ENCODE measurements at regions not wholly inside any gene's neighbourhood (a gene's known extent, or its start where the extent isn't known, plus 50 kb on each side); places are given as distances from the start of the nearest gene placed in this dataset.

DNA sequence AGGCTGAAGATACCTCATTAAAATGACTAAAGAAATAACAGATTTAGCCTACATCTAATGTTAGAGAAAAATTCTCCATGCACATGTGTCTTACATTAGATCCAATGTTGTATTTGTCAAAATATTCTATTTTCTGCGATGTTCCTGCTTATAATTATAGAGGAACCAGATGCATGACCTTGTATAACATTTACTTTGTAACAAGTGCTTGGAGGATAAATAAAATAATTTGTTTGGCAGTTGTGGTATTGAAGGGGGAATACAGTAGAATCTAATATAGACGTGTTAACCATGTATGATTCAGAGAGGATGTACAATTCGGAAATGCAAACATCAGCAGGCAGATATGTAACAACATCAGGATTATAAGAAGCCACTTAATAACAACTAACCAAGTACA, 922.2 kb downstream of the TUSC7 start:
- no peak for DNase-seq
- Histone ChIP-seq H2BK5ac (ENCODE audit: low read depth, low read length, poor library complexity, severe bottlenecking) (no peak overlapping the region), H3K4me2 (ENCODE audit: low read length, poor library complexity, severe bottlenecking) (no peak overlapping the region), H3K9me3 (ENCODE audit: control insufficient read depth, low read length) (no peaks in the 10 kb centered on the region), H2BK120ac (ENCODE audit: low read depth, low read length) (no peak overlapping the region), H3K23ac (ENCODE audit: low read length in 2 of 2) (no peak overlapping the region), H3K27me3 (ENCODE audit: control insufficient read depth in 1 of 2, insufficient read depth in 1 of 2, low read length in 2 of 2) (no peaks in the 10 kb centered on the region), H3K27ac (ENCODE audit: low read length, poor library complexity, severe bottlenecking) (no peak overlapping the region), H2AK5ac (ENCODE audit: low read length, severe bottlenecking) (no peak overlapping the region), H4K91ac (ENCODE audit: low read length) (no peak overlapping the region), H2BK12ac (ENCODE audit: low read length in 2 of 2) (no peak overlapping the region), H3K18ac (ENCODE audit: low read depth in 1 of 2, low read length in 2 of 2) (no peak overlapping the region), H2AFZ (ENCODE audit: low read depth, low read length) (no peak overlapping the region), H3K4me1 (ENCODE audit: control insufficient read depth, insufficient read depth, low read depth, low read length) (peaks cover 2% of the 10 kb centered on the region), H3K4me3 (ENCODE audit: insufficient read depth in 1 of 2, low read depth in 1 of 2, low read length in 2 of 2) (no peak overlapping the region), H4K8ac (ENCODE audit: low read length) (no peak overlapping the region), H3K4ac (ENCODE audit: low read depth in 1 of 2, low read length in 2 of 2) (no peak overlapping the region), H3K79me1 (replicated peaks; ENCODE audit: low read length, poor library complexity, severe bottlenecking) (no peaks in the 10 kb centered on the region), H3K9ac (ENCODE audit: low read length) (no peak overlapping the region), H2BK15ac (ENCODE audit: low read depth, poor library complexity, severe bottlenecking) (no peak overlapping the region), H3K14ac (ENCODE audit: low read length in 2 of 2) (no peak overlapping the region), H3K36me3 (ENCODE audit: control insufficient read depth in 1 of 2, insufficient read depth in 2 of 2, low read depth in 1 of 2, low read length in 2 of 2) (no peaks in the 10 kb centered on the region)
- 87% methylated on average over 2 of the region's 3 CpGs for WGBS

DNA sequence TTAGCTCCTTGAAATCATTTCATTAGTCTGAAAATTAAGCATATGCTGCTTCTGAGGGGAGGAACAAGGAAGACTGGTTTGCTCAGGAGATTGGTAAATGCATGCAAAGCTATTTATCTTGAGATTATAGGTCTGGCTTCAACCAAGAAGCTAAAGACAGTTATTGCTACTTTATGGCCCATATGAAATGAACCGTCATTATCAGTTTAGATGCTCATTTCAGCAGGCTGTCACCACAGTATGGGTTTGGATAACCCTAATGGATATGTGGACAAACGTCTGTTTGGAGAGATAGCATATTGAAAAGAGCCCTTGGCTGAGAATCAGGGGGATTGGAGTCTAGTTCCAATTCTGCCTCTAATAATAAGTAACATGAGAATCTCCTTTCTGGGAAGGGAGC, 922.6 kb downstream of the TUSC7 start:
- Histone ChIP-seq H4K91ac (ENCODE audit: low read length) (no peak overlapping the region), H3K79me1 (replicated peaks; ENCODE audit: low read length, poor library complexity, severe bottlenecking) (no peaks in the 10 kb centered on the region), H3K27ac (ENCODE audit: low read length, poor library complexity, severe bottlenecking) (no peak overlapping the region), H3K4ac (ENCODE audit: low read depth in 1 of 2, low read length in 2 of 2) (no peak overlapping the region), H2BK12ac (ENCODE audit: low read length in 2 of 2) (no peak overlapping the region), H2BK5ac (ENCODE audit: low read depth, low read length, poor library complexity, severe bottlenecking) (no peak overlapping the region), H2AFZ (ENCODE audit: low read depth, low read length) (no peak overlapping the region), H3K4me1 (ENCODE audit: control insufficient read depth, insufficient read depth, low read depth, low read length) (peaks cover 2% of the 10 kb centered on the region), H3K27me3 (ENCODE audit: control insufficient read depth in 1 of 2, insufficient read depth in 1 of 2, low read length in 2 of 2) (no peaks in the 10 kb centered on the region), H3K36me3 (ENCODE audit: control insufficient read depth in 1 of 2, insufficient read depth in 2 of 2, low read depth in 1 of 2, low read length in 2 of 2) (no peaks in the 10 kb centered on the region), H3K14ac (ENCODE audit: low read length in 2 of 2) (no peak overlapping the region), H4K8ac (ENCODE audit: low read length) (no peak overlapping the region), H3K4me2 (ENCODE audit: low read length, poor library complexity, severe bottlenecking) (no peak overlapping the region), H2BK15ac (ENCODE audit: low read depth, poor library complexity, severe bottlenecking) (no peak overlapping the region), H2BK120ac (ENCODE audit: low read depth, low read length) (no peak overlapping the region), H3K4me3 (ENCODE audit: insufficient read depth in 1 of 2, low read depth in 1 of 2, low read length in 2 of 2) (no peak overlapping the region), H3K9me3 (ENCODE audit: control insufficient read depth, low read length) (no peaks in the 10 kb centered on the region), H3K9ac (ENCODE audit: low read length) (no peak overlapping the region), H3K18ac (ENCODE audit: low read depth in 1 of 2, low read length in 2 of 2) (no peak overlapping the region), H3K23ac (ENCODE audit: low read length in 2 of 2) (no peak overlapping the region), H2AK5ac (ENCODE audit: low read length, severe bottlenecking) (no peak overlapping the region)
- 59% methylated on average over 2 of the region's 2 CpGs for WGBS
- no peak for DNase-seq

DNA sequence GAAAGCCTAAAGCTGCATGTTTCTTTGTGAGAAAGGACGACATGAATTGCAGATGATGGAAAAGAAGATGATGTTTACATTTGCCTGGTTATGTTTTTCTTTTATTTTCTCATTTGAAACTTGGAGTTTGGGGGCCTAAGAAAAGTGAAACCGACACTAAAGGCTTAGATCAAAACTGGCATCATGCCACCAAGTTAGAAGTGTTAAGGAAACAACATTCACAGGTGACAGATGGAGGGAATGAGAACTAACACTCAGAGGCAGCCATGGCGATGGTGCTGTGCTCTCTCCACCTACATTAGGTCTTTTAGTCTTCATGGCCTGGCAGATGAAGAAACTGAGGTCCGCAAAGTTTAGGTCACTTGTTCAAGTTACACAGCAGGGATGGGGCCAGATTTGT, 923.6 kb downstream of the TUSC7 start:
- Histone ChIP-seq H2BK5ac (ENCODE audit: low read depth, low read length, poor library complexity, severe bottlenecking) (no peak overlapping the region), H2BK15ac (ENCODE audit: low read depth, poor library complexity, severe bottlenecking) (no peak overlapping the region), H2BK12ac (ENCODE audit: low read length in 2 of 2) (no peak overlapping the region), H3K27me3 (ENCODE audit: control insufficient read depth in 1 of 2, insufficient read depth in 1 of 2, low read length in 2 of 2) (no peaks in the 10 kb centered on the region), H2BK120ac (ENCODE audit: low read depth, low read length) (no peak overlapping the region), H3K4ac (ENCODE audit: low read depth in 1 of 2, low read length in 2 of 2) (no peak overlapping the region), H3K27ac (ENCODE audit: low read length, poor library complexity, severe bottlenecking) (no peak overlapping the region), H3K79me1 (replicated peaks; ENCODE audit: low read length, poor library complexity, severe bottlenecking) (no peaks in the 10 kb centered on the region), H3K4me3 (ENCODE audit: insufficient read depth in 1 of 2, low read depth in 1 of 2, low read length in 2 of 2) (no peak overlapping the region), H2AK5ac (ENCODE audit: low read length, severe bottlenecking) (no peak overlapping the region), H3K14ac (ENCODE audit: low read length in 2 of 2) (no peak overlapping the region), H4K8ac (ENCODE audit: low read length) (no peak overlapping the region), H3K4me1 (ENCODE audit: control insufficient read depth, insufficient read depth, low read depth, low read length) (peaks cover 2% of the 10 kb centered on the region), H2AFZ (ENCODE audit: low read depth, low read length) (no peak overlapping the region), H3K18ac (ENCODE audit: low read depth in 1 of 2, low read length in 2 of 2) (no peak overlapping the region), H3K23ac (ENCODE audit: low read length in 2 of 2) (no peak overlapping the region), H3K9me3 (ENCODE audit: control insufficient read depth, low read length) (no peaks in the 10 kb centered on the region), H3K4me2 (ENCODE audit: low read length, poor library complexity, severe bottlenecking) (no peak overlapping the region), H4K91ac (ENCODE audit: low read length) (no peak overlapping the region), H3K36me3 (ENCODE audit: control insufficient read depth in 1 of 2, insufficient read depth in 2 of 2, low read depth in 1 of 2, low read length in 2 of 2) (no peaks in the 10 kb centered on the region), H3K9ac (ENCODE audit: low read length) (no peak overlapping the region)
- DNase-seq, result no peak
- 87% methylated on average over 4 of the region's 4 CpGs for WGBS

DNA sequence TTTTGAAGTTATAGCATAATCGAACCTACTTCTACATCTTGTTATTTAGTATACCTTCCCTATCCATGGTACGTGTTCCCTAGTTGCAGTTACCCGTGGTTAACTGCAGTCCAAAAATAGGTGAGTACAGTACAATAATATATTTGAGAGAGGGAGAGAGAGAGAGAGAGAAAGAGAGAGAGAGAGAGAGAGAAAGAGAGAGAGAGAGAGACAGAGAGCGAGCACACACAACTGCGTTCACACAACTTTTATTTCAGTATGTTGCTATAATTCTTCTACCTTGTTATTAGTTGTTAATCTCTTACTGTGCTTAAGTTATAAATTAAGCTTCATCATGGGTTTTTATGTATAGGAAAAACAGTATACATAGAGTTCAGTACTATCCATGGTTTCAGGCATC, 928.1 kb downstream of the TUSC7 start:
- H3K36me3 ChIP-seq (ENCODE audit: control insufficient read depth in 1 of 2, insufficient read depth in 2 of 2, low read depth in 1 of 2, low read length in 2 of 2), result no peaks in the 10 kb centered on the region
- no peak overlapping the region for H3K9ac ChIP-seq (ENCODE audit: low read length)
- no peak overlapping the region for H3K18ac ChIP-seq (ENCODE audit: low read depth in 1 of 2, low read length in 2 of 2)
- no peak overlapping the region for H3K4me2 ChIP-seq (ENCODE audit: low read length, poor library complexity, severe bottlenecking)
- H4K91ac ChIP-seq (ENCODE audit: low read length), result no peak overlapping the region
- H2BK15ac ChIP-seq (ENCODE audit: low read depth, poor library complexity, severe bottlenecking), result no peak overlapping the region
- no peak overlapping the region for H2AK5ac ChIP-seq (ENCODE audit: low read length, severe bottlenecking)
- H3K27me3 ChIP-seq (ENCODE audit: control insufficient read depth in 1 of 2, insufficient read depth in 1 of 2, low read length in 2 of 2), result no peaks in the 10 kb centered on the region
- DNase-seq, result no peak
- no CpG with 5 or more reads among the region's 5 CpGs for WGBS
- no peak overlapping the region for H3K4me3 ChIP-seq (ENCODE audit: insufficient read depth in 1 of 2, low read depth in 1 of 2, low read length in 2 of 2)
- H3K79me1 ChIP-seq (replicated peaks; ENCODE audit: low read length, poor library complexity, severe bottlenecking), result no peaks in the 10 kb centered on the region
- no peak overlapping the region for H2AFZ ChIP-seq (ENCODE audit: low read depth, low read length)
- H3K14ac ChIP-seq (ENCODE audit: low read length in 2 of 2), result no peak overlapping the region
- H3K4me1 ChIP-seq (ENCODE audit: control insufficient read depth, insufficient read depth, low read depth, low read length), result no peaks in the 10 kb centered on the region
- H3K4ac ChIP-seq (ENCODE audit: low read depth in 1 of 2, low read length in 2 of 2), result no peak overlapping the region
- no peak overlapping the region for H4K8ac ChIP-seq (ENCODE audit: low read length)
- H3K9me3 ChIP-seq (ENCODE audit: control insufficient read depth, low read length), result no peaks in the 10 kb centered on the region
- H3K23ac ChIP-seq (ENCODE audit: low read length in 2 of 2), result no peak overlapping the region
- no peak overlapping the region for H2BK5ac ChIP-seq (ENCODE audit: low read depth, low read length, poor library complexity, severe bottlenecking)
- H2BK12ac ChIP-seq (ENCODE audit: low read length in 2 of 2), result no peak overlapping the region
- no peak overlapping the region for H3K27ac ChIP-seq (ENCODE audit: low read length, poor library complexity, severe bottlenecking)
- no peak overlapping the region for H2BK120ac ChIP-seq (ENCODE audit: low read depth, low read length)

Measured in mesenchymal stem cell (in vitro differentiated cells and primary cell).